ENCODE measurements at regions not wholly inside any gene's neighbourhood (a gene's known extent, or its start where the extent isn't known, plus 50 kb on each side); places are given as distances from the start of the nearest gene placed in this dataset.

GRCh38 chr4:89598602-89599001 lies 238.4 kb downstream of the SNCA start:
- DNase-seq: no peak

- no peak for DNase-seq
Observed at GRCh38 chr4:89595125-89595789, 241.7 kb downstream of the SNCA start.

- no peak for DNase-seq
Observed at GRCh38 chr4:89590128-89590527, 246.8 kb downstream of the SNCA start.

- DNase-seq: no peak
Observed at GRCh38 chr4:89588421-89588820, 248.5 kb downstream of the SNCA start.

- DNase-seq: no peak
Observed at GRCh38 chr4:89587364-89587763, 249.6 kb downstream of the SNCA start.

DNA sequence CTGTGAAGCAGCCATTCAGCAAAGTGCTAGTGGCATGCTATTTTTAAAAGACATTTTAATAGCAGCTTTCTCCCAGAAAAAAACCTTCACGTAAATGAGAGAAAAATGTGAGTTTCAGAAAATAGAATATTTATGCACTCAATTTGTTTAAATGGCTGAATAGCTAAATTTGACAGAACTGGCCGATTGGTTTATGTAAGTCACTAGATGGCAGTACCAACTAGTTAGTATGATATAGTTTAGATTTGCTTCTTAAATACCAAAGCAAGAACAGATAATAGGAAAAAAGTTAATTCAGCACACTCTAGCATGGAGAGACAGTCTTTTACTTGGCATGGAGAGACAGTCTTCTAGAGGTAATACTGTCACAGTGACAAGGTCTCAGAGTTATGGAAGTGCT lies 250.1 kb downstream of the SNCA start:
- DNase-seq: no peak

DNA sequence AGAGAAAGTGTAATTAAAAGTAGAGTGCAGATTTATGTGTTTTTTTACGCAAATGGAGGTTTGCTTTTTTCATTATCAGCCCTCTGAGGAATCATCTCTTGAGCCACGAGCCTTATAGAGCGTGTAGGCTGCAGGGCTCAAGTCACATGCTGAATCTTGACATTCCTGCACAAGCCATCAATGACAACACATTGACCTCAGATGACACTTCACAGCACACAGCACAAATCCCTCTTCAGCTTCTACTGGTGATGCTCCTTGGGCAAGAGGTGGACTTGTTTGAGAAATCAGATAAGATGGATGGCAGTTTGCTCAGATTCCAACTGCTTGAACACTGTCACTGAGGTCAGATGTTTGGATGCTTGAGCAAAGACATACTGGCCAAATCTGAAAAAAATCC lies 250.6 kb downstream of the SNCA start:
- no peak for DNase-seq

- DNase-seq: no peak
Observed at GRCh38 chr4:89582756-89583505, 254.0 kb downstream of the SNCA start.

GRCh38 chr4:89579771-89580170 lies 257.2 kb downstream of the SNCA start:
- DNase-seq: no peak

DNA sequence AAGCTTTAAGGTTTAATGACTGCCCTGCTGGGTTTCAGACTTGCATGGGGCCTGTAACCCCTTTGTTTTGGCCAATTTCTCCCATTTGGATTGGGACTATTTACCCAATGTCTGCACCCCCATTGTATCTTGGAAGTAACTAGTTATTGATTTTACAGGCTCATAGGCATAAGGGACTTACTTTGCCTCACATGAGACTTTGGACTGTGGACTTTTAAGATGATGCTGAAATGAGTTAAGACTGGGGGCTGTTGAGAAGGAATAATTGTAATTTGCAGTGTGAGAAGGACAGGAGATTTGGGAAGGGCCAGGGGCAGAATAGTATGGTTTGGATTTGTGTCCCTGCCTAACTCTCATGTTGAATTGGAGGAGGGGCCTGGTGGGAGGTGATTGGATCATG lies 260.7 kb downstream of the SNCA start:
- no peak for DNase-seq

DNA sequence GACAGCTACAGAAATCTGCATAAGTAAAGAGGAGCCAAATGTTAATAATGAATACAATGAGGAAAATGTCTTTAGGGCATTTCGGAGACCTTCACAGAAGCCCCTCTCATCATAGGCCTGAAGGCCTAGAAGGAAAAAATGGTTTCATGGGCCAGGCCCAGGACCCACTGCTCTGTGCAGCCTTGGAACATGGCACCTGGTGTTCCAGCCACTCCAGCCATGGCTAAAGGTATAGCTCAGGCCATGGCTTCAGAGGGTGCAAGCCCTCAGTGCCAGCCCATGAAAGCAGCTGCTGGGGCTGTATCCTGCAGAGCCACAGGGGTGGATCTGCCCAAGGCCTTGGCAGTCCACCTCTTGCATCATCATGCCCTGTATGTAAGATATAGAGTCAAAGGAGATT lies 261.1 kb downstream of the SNCA start:
- DNase-seq: no peak

- no peak for DNase-seq
Observed at GRCh38 chr4:89574176-89574575, 262.8 kb downstream of the SNCA start.

DNA sequence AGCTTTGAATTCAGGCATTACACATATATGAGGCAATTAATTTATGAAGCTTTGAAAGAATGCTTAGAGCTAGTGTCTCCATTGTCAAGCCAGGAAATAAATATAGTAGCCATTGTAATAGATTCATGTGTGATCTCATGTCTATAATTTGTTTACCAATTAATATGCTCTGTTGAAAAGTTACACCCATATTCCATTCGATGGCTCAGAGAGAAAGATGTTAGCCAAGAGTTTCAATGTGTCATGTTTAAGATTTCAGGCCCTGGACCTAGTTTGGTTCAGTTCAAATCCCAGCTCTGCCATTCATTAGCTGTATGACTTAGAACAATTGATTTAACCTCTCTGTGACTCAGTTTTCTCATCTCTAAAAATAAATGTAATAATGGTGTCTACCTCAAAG lies 263.3 kb downstream of the SNCA start:
- no peak for DNase-seq

DNA sequence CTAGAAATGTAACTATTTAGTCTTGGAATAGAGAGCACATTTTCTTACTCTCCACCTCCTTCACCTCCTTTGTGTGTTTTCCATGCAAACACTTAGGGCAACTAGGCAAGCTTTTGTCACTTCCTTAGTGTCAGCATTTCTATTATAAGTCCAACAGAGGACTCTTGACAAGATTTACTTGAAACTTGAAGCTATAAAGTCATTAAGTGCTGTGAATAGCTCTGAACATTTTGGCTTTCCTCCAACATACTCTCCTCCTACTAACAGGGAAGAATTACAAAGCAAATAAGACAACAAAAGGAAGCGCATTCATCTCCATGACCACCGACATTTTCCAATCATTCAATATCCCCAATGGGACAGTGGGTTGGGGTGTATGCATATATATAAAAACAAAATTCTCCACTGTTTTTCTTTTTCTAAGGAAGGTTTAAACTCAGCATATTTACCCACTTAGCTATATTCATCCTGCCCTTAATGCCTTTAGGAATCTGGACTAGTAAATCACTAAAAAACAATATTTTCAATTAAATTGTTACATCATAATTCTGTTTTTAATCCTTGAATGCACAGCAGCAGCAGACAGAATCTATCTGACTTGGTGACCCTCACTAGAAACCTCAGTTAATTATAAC lies 264.6 kb downstream of the SNCA start:
- no peak for DNase-seq

GRCh38 chr4:89570931-89571330 lies 263.3 kb upstream of the GPRIN3 start:
- DNase-seq: no peak

DNA sequence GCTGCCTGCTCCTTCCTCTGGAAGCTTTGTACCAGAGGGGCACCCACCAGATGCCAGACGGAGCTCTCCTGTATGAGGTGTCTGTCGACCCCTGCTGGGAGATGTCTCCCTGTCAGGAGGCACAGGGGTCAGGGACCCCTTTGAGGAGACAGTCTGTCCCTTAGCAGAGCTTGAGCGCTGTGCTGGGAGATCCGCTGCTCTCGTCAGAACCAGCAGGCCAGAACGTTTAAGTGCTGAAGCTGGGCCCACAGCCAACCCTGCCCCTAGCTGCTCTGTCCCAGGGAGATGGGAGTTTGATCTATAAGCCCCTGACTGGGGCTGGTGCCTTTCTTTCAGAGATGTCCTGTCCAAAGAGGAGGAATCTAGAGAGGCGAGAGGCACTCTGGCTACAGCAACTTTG lies 260.3 kb upstream of the GPRIN3 start:
- DNase-seq: no peak

- DNase-seq: no peak
Observed at GRCh38 chr4:89563431-89563830, 255.8 kb upstream of the GPRIN3 start.

DNA sequence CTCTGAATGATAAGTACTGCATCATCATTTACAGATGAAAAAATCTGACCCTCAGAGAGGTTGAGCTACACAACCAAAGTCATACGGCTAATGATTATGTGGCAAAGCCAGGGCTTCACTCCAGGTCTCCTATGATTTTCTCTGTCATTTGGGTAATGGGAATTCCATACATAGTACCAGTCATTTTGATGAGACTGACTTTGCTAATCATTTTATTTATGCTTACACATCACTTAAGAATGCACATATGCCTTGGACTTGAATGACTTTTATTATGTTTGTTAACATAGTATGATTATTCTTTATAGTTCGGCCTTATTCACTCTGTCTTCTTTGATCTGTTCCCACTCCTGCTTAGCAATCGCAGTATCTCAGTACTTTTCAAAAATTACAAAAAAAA lies 255.1 kb upstream of the GPRIN3 start:
- DNase-seq: no peak

GRCh38 chr4:89561048-89561447 lies 253.4 kb upstream of the GPRIN3 start:
- no peak for DNase-seq

- DNase-seq: no peak
Observed at GRCh38 chr4:89558147-89558546, 250.5 kb upstream of the GPRIN3 start.

- DNase-seq: no peak
Observed at GRCh38 chr4:89556601-89557305, 249.2 kb upstream of the GPRIN3 start.

GRCh38 chr4:89551191-89551590 lies 243.6 kb upstream of the GPRIN3 start:
- no peak for DNase-seq

GRCh38 chr4:89549907-89550306 lies 242.3 kb upstream of the GPRIN3 start:
- DNase-seq: no peak

- DNase-seq: no peak
Observed at GRCh38 chr4:89545315-89545714, 237.7 kb upstream of the GPRIN3 start.
